ENCODE measurements at regions not wholly inside any gene's neighbourhood (a gene's known extent, or its start where the extent isn't known, plus 50 kb on each side); places are given as distances from the start of the nearest gene placed in this dataset.

GRCh38 chr1:58290685-58291372 is 255.7 kb downstream of the OMA1 start:
- ChIA-PET POLR2A (no interaction called here), CTCF (no interaction called here)
- Mint-ChIP-seq H3K27me3 (no peaks in the 10 kb centered on the region), H3K4me3 (no peak overlapping the region), H3K4me1 (ENCODE audit: low read depth) (no peaks in the 10 kb centered on the region), H3K27ac (no peak overlapping the region), H3K9me3 (peaks cover 5% of the 10 kb centered on the region), H3K36me3 (peaks cover 2% of the 10 kb centered on the region)
- intact Hi-C loops (cut with micrococcal nuclease), result no loop called here
- no peak for DNase-seq

DNA sequence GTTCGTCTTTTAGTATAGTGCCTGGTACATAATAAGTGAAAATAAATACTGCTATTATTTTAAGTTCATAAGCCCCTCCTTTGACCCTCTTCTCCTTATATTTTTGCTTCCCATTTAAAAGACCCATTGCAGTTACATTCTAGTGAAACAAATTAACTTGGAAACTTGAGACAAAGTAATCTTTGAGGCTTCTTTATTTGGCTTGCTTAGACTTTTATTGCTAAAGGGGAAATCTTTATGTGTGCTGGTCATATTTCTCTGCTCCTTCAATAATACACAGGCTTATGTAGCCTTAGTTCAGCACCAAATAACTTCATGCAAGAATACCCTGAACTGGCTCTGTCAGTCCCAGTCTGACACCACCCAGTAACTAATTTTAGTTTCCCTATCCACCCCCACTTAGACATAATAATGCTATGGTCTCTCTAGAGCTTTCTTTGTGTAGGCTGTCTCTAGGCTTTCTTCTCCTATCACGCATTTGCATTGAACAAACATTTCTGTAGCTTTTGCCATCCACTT is 257.8 kb downstream of the OMA1 start:
- Mint-ChIP-seq H3K4me3 (no peak overlapping the region), H3K36me3 (peaks cover 2% of the 10 kb centered on the region), H3K27ac (no peak overlapping the region), H3K4me1 (ENCODE audit: low read depth) (no peaks in the 10 kb centered on the region), H3K9me3 (peaks cover 5% of the 10 kb centered on the region), H3K27me3 (no peaks in the 10 kb centered on the region)
- intact Hi-C loops (cut with micrococcal nuclease), result no loop called here
- DNase-seq, result no peak
- CTCF ChIA-PET, result no interaction called here
- POLR2A ChIA-PET, result no interaction called here

DNA sequence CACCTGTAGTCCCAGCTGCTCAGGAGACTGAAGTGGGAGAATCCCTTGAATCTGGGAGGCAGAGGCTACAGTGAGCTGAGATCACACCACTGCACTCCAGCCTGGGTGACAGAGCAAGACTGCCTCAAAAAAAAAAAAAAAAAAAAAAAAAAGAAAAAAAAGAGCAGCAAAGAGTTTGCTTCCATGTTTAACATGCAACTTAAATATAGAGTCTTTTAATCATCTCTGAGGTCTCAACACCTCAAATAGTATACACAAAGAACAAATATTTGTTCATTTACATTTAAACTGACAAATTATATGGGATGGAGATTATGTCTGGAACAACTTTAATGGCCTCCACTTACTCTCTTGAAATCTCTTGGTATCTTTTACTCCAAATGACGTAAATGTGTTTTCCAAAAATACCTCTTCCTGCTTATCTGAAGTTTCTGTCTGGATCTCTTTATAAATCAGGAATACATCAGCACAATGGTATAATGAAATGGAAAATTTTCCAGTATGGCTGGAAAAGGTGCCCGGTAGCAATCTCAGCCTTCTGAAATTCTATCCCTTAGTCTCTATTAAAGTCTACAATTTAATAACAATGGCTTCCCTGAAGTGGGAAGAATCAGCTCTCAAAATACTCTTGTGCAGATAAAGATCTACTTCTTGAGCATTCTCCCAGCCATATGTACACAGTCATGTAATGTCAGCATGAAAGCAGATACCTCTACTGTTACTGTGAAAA is 258.5 kb downstream of the OMA1 start:
- POLR2A ChIA-PET, result no interaction called here
- no peak for DNase-seq
- peaks cover 5% of the 10 kb centered on the region for H3K9me3 Mint-ChIP-seq
- peaks cover 2% of the 10 kb centered on the region for H3K36me3 Mint-ChIP-seq
- intact Hi-C loops (cut with micrococcal nuclease), result no loop called here
- no peaks in the 10 kb centered on the region for H3K27me3 Mint-ChIP-seq
- no peak overlapping the region for H3K27ac Mint-ChIP-seq
- no peaks in the 10 kb centered on the region for H3K4me1 Mint-ChIP-seq (ENCODE audit: low read depth)
- CTCF ChIA-PET, result no interaction called here
- H3K4me3 Mint-ChIP-seq, result no peak overlapping the region

DNA sequence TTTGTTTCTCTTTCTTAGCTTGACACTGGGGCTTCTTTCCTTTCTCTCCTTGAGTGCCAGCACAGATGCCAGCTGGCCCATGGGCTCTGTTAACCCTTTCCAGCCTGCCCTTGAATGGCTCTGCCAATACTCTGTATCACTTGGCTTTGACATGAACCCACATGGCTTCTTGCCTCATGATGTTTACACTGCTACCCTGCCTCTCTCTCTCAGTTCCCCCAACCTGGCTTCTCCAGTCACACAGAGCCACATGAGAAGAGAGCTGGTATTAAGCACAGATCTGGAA is 262.4 kb downstream of the OMA1 start:
- H3K9me3 Mint-ChIP-seq, result peaks cover 5% of the 10 kb centered on the region
- intact Hi-C loops (cut with micrococcal nuclease), result no loop called here
- no peaks in the 10 kb centered on the region for H3K4me1 Mint-ChIP-seq (ENCODE audit: low read depth)
- H3K27me3 Mint-ChIP-seq, result no peaks in the 10 kb centered on the region
- no peak overlapping the region for H3K27ac Mint-ChIP-seq
- no peak overlapping the region for H3K4me3 Mint-ChIP-seq
- DNase-seq, result no peak
- ChIA-PET CTCF (no interaction called here), POLR2A (no interaction called here)
- peaks cover 5% of the 10 kb centered on the region for H3K36me3 Mint-ChIP-seq

DNA sequence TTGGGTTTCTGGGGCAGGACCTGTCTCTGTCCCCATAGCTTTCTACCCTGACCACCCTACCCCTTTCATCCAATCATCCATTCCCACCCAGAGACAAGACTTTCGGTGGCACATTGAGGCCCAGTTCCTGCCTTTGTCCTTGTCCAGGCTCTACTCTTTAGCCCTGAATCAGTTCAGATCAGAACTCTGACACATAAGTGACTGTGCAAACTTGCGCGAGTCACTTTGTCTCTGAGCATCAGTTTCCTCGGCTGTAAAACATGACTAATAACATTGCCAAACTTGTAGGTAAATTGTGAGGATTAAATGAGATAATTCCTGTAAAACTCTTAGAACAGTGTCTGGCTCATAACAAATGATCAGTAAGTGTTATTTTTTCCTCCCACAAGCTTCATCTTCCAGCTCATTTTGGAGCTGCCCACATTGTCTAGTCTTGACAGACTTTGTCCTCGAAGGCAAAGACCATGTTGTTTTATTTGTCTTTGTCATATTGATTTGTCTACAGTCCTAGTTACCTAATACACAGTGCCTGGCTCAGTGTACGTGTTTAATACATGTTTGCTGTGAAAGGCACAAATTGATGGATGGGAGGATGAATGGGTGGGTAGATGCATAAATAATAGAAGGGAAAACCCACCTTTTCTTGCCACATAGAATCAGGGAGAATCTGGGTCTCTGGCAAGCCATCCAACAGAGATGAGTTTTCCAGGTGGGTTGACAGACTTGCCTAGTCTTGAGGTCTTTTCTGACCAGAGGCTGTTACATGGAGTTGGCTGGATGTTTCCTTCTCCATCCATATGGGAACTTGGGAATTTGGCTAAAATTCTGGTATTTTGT is 262.9 kb downstream of the OMA1 start:
- H3K9me3 Mint-ChIP-seq, result peaks cover 5% of the 10 kb centered on the region
- POLR2A ChIA-PET, result no interaction called here
- no peaks in the 10 kb centered on the region for H3K4me1 Mint-ChIP-seq (ENCODE audit: low read depth)
- intact Hi-C loops (cut with micrococcal nuclease), result no loop called here
- H3K27ac Mint-ChIP-seq, result no peak overlapping the region
- no peak overlapping the region for H3K4me3 Mint-ChIP-seq
- no peak for DNase-seq
- H3K27me3 Mint-ChIP-seq, result no peaks in the 10 kb centered on the region
- CTCF ChIA-PET, result no interaction called here
- peaks cover 5% of the 10 kb centered on the region for H3K36me3 Mint-ChIP-seq

DNA sequence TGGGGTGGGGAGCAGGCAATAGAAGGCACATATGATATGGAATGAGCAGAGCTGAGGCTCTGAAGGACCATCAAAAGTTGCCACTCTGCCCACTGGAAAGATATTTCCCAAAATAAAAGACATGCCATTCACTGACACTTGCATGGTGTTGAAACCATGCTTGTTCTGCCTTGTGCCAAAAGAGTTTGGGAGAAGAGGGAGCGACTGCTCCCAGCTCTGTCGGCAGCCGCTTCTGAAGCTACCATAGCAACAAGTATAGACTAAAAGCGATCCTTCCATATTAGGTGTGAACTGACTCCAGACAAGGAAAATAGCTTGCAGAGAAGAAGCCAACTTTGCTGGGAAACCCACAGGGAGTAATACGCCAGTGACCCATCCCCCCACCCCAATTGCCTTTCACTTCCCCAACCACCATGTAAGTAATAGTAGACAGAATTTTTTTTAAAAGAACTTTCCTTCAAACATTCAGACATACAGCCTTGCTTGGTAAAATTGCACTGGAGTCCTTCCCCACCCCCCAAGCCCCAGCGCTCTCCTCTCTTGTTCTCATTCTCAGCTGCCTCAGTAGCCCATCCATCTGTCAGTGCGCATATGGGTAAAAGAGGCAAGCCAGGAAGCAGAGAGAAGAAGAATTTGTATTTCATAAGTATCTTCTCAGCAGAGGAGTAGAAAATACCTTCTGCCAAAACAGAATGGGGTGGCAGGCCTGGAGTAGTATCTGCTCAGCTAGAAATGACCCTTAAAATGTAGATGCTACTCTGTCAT is 263.7 kb downstream of the OMA1 start:
- Mint-ChIP-seq H3K27ac (no peak overlapping the region), H3K27me3 (no peaks in the 10 kb centered on the region), H3K36me3 (peaks cover 4% of the 10 kb centered on the region), H3K9me3 (peaks cover 6% of the 10 kb centered on the region), H3K4me3 (no peak overlapping the region), H3K4me1 (ENCODE audit: low read depth) (no peaks in the 10 kb centered on the region)
- POLR2A ChIA-PET, result no interaction called here
- CTCF ChIA-PET, result no interaction called here
- intact Hi-C loops (cut with micrococcal nuclease), result no loop called here
- no peak for DNase-seq

- intact Hi-C loops (cut with micrococcal nuclease), result no loop called here
- H3K27ac Mint-ChIP-seq, result no peak overlapping the region
- ChIA-PET POLR2A (no interaction called here), CTCF (no interaction called here)
- no peaks in the 10 kb centered on the region for H3K4me1 Mint-ChIP-seq (ENCODE audit: low read depth)
- no peak overlapping the region for H3K4me3 Mint-ChIP-seq
- H3K27me3 Mint-ChIP-seq, result no peaks in the 10 kb centered on the region
- no peaks in the 10 kb centered on the region for H3K36me3 Mint-ChIP-seq
- peaks cover 8% of the 10 kb centered on the region for H3K9me3 Mint-ChIP-seq
- DNase-seq, result no peak
Observed at GRCh38 chr1:58266242-58266641, 280.3 kb downstream of the OMA1 start.

DNA sequence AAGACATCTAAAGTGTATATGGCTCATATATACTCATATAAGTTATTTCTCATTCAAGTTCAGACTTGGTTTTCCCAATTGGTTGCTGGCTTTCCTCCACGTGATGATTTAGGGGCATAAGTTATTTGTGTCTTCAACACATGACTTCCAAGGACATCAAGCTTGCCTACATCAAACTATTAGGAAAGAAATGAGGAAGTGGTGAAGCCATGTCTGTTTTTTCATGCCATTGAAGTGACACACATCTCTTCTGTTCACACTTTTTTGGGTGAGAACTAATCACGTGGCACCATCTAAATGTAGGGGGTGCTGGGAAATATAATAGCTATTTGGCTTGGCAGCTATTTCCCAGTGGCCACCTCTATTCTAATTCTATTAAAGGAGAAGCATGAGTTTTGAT is 282.1 kb downstream of the OMA1 start:
- DNase-seq, result no peak
- CTCF ChIA-PET, result no interaction called here
- Mint-ChIP-seq H3K27me3 (no peaks in the 10 kb centered on the region), H3K4me3 (no peak overlapping the region), H3K9me3 (peaks cover 8% of the 10 kb centered on the region), H3K4me1 (ENCODE audit: low read depth) (no peaks in the 10 kb centered on the region), H3K36me3 (no peaks in the 10 kb centered on the region), H3K27ac (no peak overlapping the region)
- intact Hi-C loops (cut with micrococcal nuclease), result no loop called here
- POLR2A ChIA-PET, result no interaction called here

- no peak for DNase-seq
- H3K27ac Mint-ChIP-seq, result no peak overlapping the region
- no peaks in the 10 kb centered on the region for H3K27me3 Mint-ChIP-seq
- POLR2A ChIA-PET, result interaction anchor here (1.1 kb wide), 1 partner anchor 772 kb away, joined by 3 read pairs; no protein-coding TSS in a partner anchor
- no peaks in the 10 kb centered on the region for H3K4me1 Mint-ChIP-seq (ENCODE audit: low read depth)
- H3K9me3 Mint-ChIP-seq, result peaks cover 5% of the 10 kb centered on the region
- no peaks in the 10 kb centered on the region for H3K36me3 Mint-ChIP-seq
- H3K4me3 Mint-ChIP-seq, result no peak overlapping the region
- intact Hi-C loops (cut with micrococcal nuclease), result no loop called here
- CTCF ChIA-PET, result no interaction called here
Observed at GRCh38 chr1:58262702-58263101, 283.8 kb downstream of the OMA1 start.

DNA sequence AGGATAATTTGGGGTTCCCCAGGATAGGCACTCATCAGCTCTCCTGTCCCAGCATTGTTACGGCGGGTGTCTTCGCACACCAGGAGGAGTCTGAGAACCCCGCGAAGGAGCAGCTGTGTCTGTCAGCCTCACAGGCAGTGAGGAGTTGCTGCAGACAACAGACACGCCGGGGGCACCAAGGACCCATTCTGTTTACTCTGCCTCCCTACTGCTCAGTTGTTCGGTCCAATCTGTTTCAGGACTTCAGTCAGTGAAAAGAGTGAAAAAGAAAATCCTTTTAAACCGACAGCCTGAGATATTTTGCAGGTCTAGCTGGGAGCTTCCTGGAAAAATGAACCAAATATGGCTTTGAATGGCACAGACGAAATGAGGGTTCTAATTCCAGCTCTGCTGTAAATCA is 288.4 kb downstream of the OMA1 start:
- DNase-seq, result no peak
- H3K36me3 Mint-ChIP-seq, result peaks cover 4% of the 10 kb centered on the region
- H3K27me3 Mint-ChIP-seq, result no peaks in the 10 kb centered on the region
- H3K4me3 Mint-ChIP-seq, result no peak overlapping the region
- H3K27ac Mint-ChIP-seq, result no peak overlapping the region
- POLR2A ChIA-PET, result no interaction called here
- H3K4me1 Mint-ChIP-seq (ENCODE audit: low read depth), result no peaks in the 10 kb centered on the region
- peaks cover 5% of the 10 kb centered on the region for H3K9me3 Mint-ChIP-seq
- intact Hi-C loops (cut with micrococcal nuclease), result no loop called here
- CTCF ChIA-PET, result no interaction called here

- intact Hi-C loops (cut with micrococcal nuclease), result no loop called here
- no peak for DNase-seq
- H3K36me3 Mint-ChIP-seq, result peaks cover 4% of the 10 kb centered on the region
- H3K27me3 Mint-ChIP-seq, result no peaks in the 10 kb centered on the region
- peaks cover 5% of the 10 kb centered on the region for H3K9me3 Mint-ChIP-seq
- H3K27ac Mint-ChIP-seq, result no peak overlapping the region
- CTCF ChIA-PET, result no interaction called here
- H3K4me1 Mint-ChIP-seq (ENCODE audit: low read depth), result no peaks in the 10 kb centered on the region
- POLR2A ChIA-PET, result no interaction called here
- no peak overlapping the region for H3K4me3 Mint-ChIP-seq
Observed at GRCh38 chr1:58257003-58257402, 289.5 kb downstream of the OMA1 start.

- intact Hi-C loops (cut with micrococcal nuclease), result no loop called here
- H3K9me3 Mint-ChIP-seq, result peaks cover 5% of the 10 kb centered on the region
- H3K27me3 Mint-ChIP-seq, result peaks cover under 1% of the 10 kb centered on the region
- no peak for DNase-seq
- H3K4me3 Mint-ChIP-seq, result no peak overlapping the region
- H3K36me3 Mint-ChIP-seq, result peaks cover 4% of the 10 kb centered on the region
- POLR2A ChIA-PET, result no interaction called here
- CTCF ChIA-PET, result no interaction called here
- H3K27ac Mint-ChIP-seq, result no peak overlapping the region
- no peaks in the 10 kb centered on the region for H3K4me1 Mint-ChIP-seq (ENCODE audit: low read depth)
Observed at GRCh38 chr1:58256546-58256945, 290.0 kb downstream of the OMA1 start.
